ENCODE measurements at regions not wholly inside any gene's neighbourhood (a gene's known extent, or its start where the extent isn't known, plus 50 kb on each side); places are given as distances from the start of the nearest gene placed in this dataset.

GRCh38 chr4:18666322-18666721, 644.8 kb upstream of the LCORL start:
- CTCF ChIA-PET = no interaction called here
- FAIRE-seq = no peak

More at GRCh38 chr4:18666322-18666721, 644.8 kb upstream of the LCORL start:
- H2AFZ ChIP-seq (ENCODE audit: low read depth, low read length) = no peak overlapping the region
- H3K4me1 ChIP-seq (ENCODE audit: control insufficient read depth, extremely low read depth, insufficient read depth, low read length) = no peaks in the 10 kb centered on the region
- no peaks in the 10 kb centered on the region for H3K9me3 ChIP-seq (replicated peaks; ENCODE audit: control insufficient read depth, insufficient read depth, low read length)
- POLR2A ChIA-PET = no interaction called here
- no peak for DNase-seq (ENCODE audit: low read depth, low spot score)
- no peaks in the 10 kb centered on the region for H3K9me1 ChIP-seq (replicated peaks; ENCODE audit: control insufficient read depth, extremely low read depth, insufficient read depth, low read length)
- H3K27me3 ChIP-seq (ENCODE audit: control insufficient read depth in 2 of 2, insufficient read depth in 2 of 2, low read length in 2 of 2) = no peaks in the 10 kb centered on the region
- no peak overlapping the region for H3K4me3 ChIP-seq (replicated peaks in 1 of 3; ENCODE audit: insufficient read depth in 1 of 3, low read depth in 1 of 3, low read length in 3 of 3)
- H3K79me2 ChIP-seq (ENCODE audit: control insufficient read depth, insufficient read depth, low read length) = no peaks in the 10 kb centered on the region
- dilution Hi-C loops (cut with MboI; ENCODE audit: extremely low pct_ligation_motif_present, low sequenced_read_pairs) = no loop called here
- no peak overlapping the region for H3K4me2 ChIP-seq (ENCODE audit: insufficient read depth, low read length)
- no TSS peak for BruUV-seq (replicated peaks)
- no peak overlapping the region for H3K9ac ChIP-seq (replicated peaks; ENCODE audit: extremely low read depth, insufficient read depth, low read length)
- H4K20me1 ChIP-seq (replicated peaks; ENCODE audit: control insufficient read depth, extremely low read depth, insufficient read depth, low read length) = no peaks in the 10 kb centered on the region
- no peaks in the 10 kb centered on the region for H3K36me3 ChIP-seq (ENCODE audit: control insufficient read depth in 2 of 2, extremely low read depth in 1 of 2, insufficient read depth in 2 of 2, low read length in 2 of 2)
- intact Hi-C loops (cut with micrococcal nuclease) = no loop called here
- TF ChIP-seq FOS (IDR thresholded peaks at IDR 0.05; ENCODE audit: borderline replicate concordance, insufficient read depth, low read length) (no peak), MAX (IDR thresholded peaks at IDR 0.05; ENCODE audit: insufficient read depth, insufficient read length) (no peak), EZH2 (IDR thresholded peaks at IDR 0.05; ENCODE audit: borderline replicate concordance, low read depth, low read length, severe bottlenecking) (no peak), POLR2AphosphoS5 (IDR thresholded peaks at IDR 0.05; ENCODE audit: insufficient read depth, low read depth, low read length) (no peak), MYC (IDR thresholded peaks at IDR 0.05; ENCODE audit: low read depth, low read length) (no peak), POLR2A (IDR thresholded peaks at IDR 0.05; ENCODE audit: low read depth, low read length) (no peak), JUN (IDR thresholded peaks at IDR 0.05; ENCODE audit: borderline replicate concordance, insufficient read depth, insufficient read length, low read depth) (no peak), CTCF (IDR thresholded peaks at IDR 0.05; ENCODE audit: extremely low read depth in 1 of 2, insufficient read depth in 1 of 2, low read depth in 1 of 2, low read length in 2 of 2) (no peak), GATA2 (IDR thresholded peaks at IDR 0.05; ENCODE audit: insufficient read depth, insufficient read length, low read depth, low read length) (no peak)
- no peak overlapping the region for H3K27ac ChIP-seq (ENCODE audit: insufficient read depth, low read depth, low read length)

Data from endothelial cell of umbilical vein (primary cell).